AML-193 (cell line): ENCODE measurements at regions not wholly inside any gene's neighbourhood (a gene's known extent, or its start where the extent isn't known, plus 50 kb on each side); places are given as distances from the start of the nearest gene placed in this dataset.
A peak's percentile ranks its signal among the peaks of the same experiment; 100 is the strongest.

Experiments
- DNase-seq, 2 experiments: peaks; one replicate each; lab custom pipeline; 2025; lab: John Stamatoyannopoulos, UW

DNA sequence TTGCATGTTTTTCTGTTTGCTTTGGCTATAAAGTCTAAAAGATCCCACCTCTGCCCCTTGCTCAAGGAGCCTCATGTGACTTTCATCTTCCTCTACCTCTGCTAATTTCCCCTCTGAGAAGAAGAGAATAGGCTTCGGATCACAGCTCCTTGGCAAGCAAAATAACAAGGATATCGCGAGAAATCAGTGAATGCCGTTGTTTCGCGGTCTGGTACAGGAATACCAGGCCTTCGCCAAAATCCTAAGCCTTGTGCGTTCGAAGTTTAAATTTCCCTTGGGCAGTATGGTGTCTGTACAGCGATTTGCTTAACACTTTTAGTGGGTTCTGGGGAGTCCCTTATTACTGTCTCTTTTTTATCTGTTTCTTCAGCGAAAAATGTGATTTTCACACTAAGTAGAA lies 142.3 kb downstream of the IRF8 start:
- no peak for DNase-seq

DNA sequence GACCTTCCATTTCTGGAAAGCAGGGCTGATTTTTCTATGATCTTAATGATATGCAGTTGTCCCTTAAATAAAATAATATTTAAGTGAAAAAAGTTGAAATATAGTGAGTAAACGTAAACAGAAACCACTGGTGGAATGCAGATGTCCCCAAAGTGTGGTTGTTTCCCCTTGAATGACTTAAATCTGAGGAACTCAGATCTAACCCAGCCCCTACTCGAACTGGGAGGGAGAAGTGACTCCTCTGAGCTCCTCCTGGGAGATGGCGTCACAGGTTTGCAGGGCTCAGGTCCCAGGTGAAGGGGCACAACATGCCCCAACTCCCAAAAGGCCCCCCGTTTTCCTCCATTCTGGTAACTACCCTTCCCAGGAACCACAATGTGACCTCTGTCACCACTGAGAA lies 142.8 kb downstream of the IRF8 start:
- DNase-seq = no peak

DNA sequence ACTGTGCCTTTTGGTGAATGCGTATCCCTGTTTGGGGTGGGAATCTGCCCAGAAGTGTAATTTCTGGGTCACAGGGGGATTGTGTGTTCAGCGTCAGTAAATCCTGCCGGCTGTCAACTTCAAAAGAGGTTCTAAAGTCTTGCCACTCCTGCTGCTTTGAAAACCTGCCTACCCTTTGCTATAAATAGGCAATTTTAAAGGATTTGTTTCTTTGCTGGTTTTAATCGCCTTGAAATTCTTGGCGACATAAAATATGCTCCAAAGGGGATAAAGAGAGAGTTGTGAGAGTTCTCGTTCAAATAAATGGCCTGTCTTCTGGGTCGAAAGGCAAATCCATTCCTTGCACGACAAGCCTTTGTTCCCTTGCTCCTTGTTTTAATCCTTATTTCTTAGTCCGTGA lies 143.4 kb downstream of the IRF8 start:
- DNase-seq = no peak

DNA sequence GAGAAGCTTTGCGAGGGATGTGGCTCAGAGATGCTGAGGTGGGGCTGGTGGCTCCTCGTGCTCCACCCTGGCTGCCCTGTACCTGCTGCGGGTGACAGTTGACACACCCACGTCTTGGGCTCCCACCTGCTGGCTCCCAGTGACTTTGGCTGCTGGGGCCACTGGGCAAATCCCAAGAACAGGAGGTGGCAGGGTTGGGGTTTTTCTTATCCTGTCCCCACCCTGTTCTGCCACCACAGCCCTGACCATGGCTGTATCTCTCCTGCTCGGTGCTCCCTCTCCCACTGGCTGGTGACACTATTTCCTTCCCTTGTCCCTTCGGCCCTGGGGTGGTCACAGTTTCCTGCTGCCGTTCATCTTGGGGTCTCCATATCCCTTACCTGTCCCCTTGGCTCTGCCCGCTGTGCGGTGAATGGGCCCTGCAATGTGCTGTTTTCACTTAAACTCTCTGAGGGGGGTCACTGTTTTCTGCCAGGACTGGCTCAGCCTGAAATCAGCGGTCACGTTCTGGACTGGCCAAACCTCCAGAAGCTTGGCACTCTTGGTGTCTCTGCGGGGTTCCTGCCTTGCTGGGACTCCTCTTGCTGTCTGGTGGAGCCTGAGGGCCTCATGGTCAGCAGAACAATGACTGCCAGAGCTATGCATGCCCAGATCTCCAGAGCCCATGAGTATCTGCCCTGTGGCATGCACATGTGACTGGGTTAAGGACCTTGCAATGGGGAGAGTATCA lies 144.2 kb downstream of the IRF8 start:
- DNase-seq = no peak

DNA sequence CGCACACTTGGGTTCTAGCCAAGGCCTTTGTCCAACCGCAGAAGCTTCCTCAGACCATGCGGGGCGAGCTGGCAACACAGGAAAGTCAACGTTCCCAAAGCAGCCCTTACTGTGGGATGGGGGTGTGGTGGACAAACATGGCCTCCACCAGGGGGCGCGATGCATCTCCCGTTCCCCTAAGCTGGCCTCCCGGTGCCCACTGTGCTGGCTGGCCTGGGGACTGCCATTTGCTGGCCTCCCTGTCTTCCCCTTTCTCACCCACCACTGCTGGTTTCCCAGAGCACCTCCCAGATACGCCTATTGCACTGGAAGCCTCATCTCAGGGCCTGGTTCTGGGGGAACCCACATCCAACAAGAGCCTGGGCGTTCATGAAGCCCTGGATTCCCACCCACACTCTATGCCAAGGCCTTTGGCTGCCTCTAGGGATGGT lies 145.3 kb downstream of the IRF8 start:
- peak; percentile 1 to 25 for DNase-seq

DNA sequence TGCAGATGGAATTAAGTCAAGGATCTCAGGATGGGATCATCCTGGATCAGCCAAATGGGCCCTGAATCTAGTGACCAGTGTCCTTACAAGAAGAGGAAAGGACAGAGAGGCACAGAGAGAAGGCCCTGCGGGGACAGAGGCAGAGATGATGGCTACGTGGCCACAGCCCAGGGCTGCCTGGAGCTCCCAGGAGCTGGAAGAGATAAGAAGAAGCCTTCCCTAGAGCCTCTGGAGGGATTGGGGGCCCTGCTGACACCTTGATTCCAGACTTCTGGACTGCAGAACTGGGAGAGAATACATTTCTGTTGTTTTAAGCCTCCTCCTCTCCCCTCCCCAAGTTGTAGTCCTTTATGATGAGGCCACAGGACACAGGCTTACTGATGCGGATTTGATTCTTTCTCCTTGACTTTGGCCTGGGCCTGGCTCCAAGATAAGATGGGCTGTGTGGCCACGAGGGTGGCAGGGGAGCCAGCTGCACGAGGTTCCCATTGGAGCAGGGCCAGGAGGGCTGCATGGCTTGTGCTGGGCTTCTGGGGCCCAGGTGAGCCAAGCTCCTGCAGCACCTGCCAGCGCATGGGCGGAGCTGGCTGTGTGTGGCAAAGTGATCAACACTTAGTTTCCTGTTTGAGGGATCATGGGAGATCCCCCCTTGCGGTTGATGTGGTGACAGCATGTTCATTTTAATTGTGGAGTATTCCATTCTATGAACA lies 146.1 kb downstream of the IRF8 start:
- DNase-seq = no peak

DNA sequence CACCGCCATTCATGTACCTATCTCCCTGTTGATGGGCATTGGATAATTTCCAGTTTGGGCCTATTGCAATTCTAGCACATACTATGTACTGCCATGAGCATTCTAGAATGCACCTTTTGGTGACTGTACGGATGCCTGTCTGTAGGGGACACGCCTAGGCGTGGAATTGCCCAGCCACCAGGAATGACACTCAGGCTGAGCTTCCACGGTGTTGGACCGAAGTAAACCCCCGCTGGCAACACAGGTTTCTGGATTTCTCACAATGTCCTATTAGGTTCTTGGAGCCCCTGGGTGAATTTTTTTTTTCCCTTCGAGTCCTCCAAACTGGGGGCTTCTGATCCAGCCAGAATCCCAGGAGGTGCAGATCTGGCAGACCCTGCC lies 146.6 kb downstream of the IRF8 start:
- DNase-seq = no peak

DNA sequence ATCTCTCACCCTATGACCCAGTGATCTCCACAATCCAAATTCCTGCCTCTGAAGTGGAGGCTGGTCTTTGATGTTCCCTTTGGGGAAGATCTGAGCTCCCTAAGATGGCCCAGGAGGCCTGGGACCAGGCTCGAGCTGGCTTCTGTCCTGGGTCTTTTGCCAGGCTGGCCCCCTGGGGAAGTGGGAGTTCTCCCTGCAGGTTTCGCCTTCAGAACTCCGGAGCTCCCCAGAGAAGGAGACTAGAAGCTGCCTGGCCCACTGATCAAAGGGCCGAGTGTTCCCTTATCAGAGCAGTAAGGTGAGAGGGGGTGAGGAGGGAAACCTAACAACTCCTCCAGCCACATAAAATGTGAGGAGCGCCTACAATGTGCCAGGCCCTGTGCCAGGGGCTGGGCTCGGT lies 147.1 kb downstream of the IRF8 start:
- DNase-seq = no peak

DNA sequence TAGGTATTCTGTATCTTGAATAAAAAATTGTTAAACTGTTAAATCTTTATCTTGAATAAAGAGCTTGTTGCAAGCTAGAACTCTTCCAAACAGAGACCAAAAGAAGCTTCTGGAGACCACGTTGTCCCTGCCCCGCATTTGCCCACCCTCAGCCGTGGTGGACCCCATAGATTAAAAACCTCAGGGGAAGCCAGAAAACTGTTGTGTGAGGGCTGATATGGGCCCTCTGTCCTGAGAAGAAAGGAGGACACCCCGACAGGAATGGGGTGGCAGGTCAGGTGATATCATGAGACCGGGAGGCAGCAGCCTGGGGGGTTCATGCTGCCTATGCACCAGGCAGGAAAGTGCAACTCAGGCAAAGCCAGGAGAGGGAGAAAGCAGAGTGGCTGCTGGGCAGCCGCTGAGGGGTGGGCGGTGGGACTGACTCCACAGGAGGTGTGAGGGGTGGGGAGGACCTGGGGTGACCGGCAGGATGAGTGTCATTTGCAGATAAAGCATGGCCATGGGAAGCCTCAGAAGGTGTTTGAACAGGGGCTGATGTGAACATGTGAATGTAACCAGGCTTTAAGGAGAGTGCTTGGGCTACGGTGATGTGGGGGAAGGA lies 147.8 kb downstream of the IRF8 start:
- DNase-seq = no peak

DNA sequence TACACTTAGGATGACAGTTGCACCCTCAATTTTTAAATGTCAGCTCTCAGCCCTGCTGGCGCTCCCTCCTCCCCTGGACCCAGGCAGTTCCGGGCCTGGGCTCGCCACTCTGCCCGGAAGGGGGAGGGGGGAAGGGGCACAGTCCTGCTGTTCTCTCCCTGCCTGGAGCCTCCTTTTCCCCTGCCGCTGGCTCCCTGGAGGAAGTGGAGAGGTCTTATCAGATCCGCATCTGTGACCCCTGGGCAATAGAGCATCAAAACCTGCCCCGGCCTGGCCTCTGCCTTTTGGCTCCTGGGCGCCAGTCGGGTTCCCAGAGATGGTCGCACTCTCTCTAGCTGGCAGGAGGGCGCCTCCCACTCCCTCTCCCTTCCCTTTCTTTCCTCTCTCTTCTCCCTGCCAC lies 149.3 kb downstream of the IRF8 start:
- DNase-seq = no peak

DNA sequence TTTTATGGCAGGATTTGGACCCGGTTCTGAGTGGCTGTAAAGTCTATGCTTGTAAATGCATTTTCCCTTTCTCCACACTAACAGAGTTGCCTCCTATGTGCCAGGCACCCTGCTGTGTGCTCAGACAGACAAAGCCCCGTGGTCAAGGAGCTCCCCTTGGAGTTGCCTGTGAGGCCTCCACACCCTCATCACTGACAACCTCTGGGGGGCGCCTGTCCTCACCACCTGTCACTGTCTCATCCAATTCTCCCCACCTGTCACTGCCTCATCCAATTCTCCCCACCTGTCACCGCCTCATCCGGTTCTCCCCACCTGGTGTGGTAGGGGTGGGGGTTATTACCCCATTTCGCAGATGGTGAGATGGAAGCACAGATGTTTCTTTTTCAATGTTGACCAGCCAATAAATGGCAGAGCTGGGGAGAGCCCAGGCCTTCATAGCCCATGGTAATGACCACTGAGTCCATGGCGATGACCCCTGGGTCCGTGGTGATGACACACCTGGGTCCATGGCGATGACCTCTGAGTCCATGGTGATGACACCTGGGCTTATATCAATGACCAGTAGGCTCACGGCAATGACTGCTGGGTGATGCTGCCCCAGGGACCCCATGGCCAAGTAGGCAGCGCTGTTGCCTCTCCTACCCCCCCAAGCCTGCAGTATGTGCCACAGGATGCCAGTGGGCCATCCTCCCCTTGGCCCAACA lies 150.1 kb downstream of the IRF8 start:
- no peak for DNase-seq

DNA sequence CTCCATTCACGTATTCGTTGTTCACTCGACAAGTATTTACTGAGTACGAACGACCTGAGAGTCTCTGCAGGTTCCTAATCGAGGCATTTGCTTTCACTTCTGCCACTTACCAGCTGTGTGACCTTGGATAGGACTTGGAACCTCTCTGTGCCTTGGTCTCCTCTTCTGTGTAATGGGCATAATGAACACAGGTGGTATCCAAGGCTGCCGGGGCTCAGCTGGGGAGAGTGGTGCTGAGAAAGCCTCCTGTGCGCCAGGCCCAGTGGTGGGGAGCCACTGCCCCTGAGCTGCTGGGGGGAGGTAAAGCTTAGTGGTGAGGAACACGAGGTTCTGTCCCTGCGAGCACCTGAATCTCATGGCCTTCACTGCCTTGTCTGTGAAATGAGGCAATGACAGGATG lies 150.7 kb downstream of the IRF8 start:
- no peak for DNase-seq

DNA sequence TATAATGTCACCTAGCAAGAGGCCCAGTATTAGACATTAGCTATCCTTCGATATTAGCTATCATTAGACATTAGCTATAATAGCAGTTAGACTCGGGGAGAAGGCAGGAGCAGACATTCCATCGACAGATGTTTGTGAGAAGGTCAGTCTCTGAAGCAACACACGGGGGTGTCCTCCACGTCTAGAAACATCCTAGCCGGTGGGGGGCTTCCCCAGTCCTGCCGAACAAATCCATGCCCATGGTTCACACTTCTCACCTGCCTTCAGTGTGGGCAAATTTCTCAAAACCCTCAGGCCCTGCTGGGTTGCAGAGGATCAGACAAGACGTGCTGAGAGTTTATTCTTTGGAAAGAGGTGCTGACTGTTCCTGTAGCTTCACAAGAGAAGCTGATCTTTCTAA lies 151.1 kb downstream of the IRF8 start:
- no peak for DNase-seq

DNA sequence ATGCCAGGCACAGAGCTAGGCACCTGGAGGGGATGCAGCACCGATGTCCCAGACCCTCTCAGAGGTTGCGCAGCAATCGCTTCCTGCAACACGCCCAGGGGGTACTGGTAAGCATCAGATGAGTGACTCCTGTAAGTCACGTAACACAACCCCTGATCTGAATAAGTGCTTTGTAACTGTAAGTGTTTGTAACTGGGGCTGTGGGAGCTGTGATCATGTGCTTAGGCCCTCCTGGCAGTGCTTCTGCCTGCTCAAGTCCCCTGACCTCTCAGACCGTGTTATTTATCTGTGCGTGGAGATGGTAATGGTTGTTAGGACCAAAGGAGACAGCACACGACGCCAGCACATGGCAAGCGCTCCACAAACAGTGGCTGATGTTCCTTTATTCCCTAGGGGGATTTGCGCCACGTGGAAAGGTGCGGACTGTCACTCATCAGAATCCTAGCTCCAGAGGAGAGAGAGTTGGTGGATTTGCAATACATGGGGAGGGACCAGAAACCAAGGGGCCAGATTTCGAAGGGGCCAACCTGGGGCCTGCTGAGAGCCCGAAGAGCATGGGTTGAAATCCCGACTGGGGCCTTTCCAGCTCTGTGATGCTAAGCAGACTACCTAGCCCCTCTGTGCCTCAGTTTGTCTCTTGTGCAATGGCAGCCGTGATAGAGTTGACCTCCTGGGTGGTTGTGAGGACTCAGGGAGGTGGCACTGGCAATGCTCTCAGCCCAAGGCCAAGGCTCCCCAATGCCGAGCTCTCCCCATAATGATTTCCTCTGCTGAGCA lies 151.8 kb downstream of the IRF8 start:
- no peak for DNase-seq

DNA sequence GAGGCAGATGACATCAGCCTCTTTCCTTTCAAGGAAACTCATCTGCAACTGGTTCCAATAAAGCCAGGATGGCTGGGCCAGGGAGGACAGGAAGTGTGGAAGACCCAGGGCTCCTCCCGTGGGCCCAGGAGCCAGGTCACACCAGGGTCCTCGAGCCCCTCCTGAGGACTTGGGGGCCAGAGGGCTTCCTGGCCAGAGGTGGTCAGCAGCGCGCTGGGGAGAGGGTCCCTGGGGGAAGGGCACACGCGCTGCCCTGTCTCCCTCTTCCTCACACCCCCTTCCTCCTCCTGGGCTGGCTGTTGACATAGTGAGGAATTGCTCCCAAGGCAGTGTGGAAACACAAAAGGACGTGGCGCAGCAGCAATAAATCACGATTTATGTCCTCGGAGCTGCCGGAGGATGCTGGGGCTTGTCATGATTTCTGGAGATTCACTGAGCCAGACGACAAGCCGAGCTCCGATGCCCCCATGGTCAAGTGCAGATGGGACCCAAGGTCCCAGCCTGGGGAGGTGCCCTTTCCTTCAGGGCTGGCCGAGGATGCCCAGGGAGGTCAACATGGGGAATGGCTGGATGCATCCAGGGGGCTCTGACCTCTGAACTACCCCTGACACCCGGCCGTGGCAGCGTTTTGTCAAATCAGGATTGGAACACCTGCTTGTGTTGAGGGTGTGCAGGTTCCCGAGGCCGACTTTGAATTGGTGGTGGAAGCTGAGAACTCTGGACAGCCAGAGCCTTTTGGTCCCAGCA lies 152.6 kb downstream of the IRF8 start:
- DNase-seq = no peak

DNA sequence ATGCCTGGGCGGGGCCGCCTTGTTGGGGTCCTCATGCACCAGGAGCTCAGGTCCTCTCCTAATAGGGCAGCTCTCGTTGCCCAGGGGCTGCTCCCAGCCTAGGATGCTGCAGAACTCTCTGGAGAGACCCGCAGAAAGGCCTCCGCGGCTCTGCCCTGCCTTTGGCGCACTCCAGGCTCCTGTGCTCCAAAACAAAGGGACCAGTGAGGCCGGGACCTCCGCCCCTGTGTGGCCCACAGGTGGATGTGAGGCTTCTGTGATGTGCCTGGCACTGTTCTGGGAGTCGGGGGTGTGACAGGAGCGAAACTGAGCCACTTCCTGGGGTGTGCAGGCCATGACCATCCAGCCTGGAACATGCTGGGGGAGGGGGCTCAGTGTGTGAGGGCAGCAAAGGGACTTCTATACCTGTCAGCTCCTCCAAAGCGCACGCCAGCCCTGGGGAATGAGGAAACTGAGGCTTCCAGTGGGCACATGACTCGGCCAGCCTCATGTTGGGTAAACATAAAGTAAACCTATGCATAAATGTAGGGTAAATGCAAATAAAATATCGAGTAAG lies 153.2 kb downstream of the IRF8 start:
- no peak for DNase-seq

DNA sequence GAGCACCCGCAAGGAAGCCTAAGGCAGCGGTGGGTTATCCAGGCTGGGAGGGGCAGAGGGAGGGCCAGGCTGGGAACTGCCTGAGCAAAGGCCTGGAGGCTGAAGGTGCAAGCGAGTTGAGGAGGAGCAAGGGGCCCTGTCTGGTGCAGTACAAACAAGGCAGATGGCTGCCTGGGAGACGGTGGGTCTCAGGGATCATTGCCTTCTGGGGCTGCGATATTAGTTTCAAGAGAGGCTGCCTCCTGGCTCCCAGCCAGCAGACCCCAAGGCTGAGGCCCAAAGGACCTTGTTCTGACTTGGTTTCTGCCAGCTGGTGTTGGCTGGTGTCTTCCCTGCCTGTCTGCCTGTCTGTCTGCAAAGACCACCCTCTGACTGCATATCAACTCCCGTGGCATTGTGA lies 154.0 kb downstream of the IRF8 start:
- DNase-seq = no peak

DNA sequence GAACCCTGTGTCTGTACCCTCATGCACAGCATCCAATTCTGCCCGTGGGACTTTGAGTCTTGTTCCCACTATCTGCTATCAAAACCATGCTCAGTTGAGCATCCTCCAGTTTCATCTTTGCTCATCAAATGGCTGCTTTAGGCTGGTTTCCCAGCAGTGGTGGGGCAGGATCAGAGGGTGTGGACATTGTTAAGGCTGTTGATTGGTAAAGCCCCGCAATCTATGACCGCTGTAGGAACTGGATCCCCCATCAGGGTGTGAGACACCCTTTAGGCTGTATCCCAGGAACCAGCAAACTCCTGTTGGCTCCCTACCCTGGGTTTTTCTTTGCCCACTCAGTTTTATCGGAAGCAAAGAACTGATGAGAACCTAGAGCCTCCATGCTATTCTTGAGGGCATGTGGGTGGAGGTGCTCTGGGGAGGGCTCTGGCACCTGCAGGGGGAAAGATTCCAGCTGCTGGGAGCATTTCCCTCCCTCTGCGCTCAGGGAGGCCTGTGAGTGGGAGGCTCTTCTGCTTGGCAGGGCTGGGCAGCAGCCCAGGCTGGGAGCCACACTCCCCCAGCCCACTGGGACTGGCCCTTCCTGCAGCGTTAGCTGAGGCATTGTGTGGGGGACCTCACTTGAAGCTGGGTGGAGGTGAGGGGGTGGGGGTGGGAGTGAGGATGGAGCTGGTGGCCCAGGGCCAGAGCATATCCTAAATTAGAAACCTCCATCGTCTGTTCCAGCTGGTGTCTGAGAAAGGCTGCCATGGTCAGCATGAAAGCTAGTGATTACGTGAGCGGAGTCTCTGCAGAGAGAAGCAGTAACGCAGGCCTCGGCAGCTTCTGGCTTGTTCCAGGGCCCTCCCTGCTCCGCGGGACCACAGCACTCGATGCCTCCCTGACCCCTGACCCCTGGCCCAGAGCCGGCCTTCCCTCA lies 160.6 kb downstream of the IRF8 start:
- DNase-seq = no peak

DNA sequence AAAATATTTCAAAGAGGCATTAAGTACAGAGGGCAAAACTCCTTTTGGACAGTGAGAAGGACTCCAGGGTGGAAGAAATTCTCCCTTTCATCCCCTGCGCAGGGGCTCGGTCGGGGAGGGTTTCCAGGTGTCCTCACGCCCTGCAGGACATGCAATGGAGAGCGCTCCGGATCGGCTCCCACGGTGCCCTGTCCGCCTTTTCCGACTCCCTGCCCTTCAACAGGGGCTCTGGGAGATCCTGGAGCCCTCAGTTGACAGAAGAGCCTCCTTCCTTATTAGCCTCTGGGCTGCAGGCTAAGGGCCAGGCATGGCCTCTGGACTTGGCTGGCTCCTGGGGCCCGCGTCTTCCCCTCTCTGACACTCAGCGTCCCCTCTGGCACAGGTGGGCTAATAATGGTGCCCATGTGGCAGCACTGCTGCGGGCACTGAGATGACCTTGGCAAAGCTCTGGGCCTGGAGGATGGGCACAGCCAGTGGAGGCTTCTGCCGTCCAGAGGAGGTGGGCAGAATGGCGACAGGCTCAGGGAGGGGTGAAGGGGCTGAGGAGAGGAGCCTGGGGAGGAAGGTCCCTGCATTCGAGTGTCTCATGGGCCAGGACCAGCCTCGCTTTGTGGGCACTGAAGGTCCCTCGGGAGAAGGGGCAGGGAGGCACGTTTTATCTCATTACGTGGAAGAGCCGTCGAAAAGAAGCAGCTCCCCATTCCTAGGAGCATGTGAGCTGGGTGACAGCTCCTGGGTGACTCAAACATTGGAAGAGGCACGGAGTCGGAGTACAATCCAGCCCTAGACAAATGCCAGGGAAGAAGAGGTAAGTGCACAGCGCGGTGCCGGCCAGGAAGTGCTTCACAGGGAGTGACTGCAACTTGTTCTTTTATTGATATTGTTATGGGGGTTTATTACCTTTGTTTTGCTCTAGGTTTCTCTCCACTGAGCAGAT lies 161.7 kb downstream of the IRF8 start:
- DNase-seq = no peak
